Left lobe of liver (tissue), 2 donors: ENCODE measurements at regions not wholly inside any gene's neighbourhood (a gene's known extent, or its start where the extent isn't known, plus 50 kb on each side); places are given as distances from the start of the nearest gene placed in this dataset.
"Not testable (repeated sequence)": the region's sequence is repeated elsewhere in the genome, so short reads cannot be mapped to it uniquely, and the experiment has no call there.

Source experiments
- ATAC-seq: fragments of 200-7000 bp; cut with Tn5 transposase; one replicate; pipeline ENCODE4 v1.9.1; 2020; ENCODE audit warnings: mild to moderate bottlenecking, moderate library complexity
- DNase-seq: peaks from one replicate; pipeline ENCODE4 v3.0.0-alpha.2; 2020; ENCODE audit warnings: low spot score
- donor health status: DM: no; HTN: no; CAD: no; lungs with moderate emphysema.
- donor health status: DM: no; HTN: yes; CAD: no.

- ATAC-seq (no peak), DNase-seq (no peak)
Observed at GRCh38 chr2:149687052-149687427, 99.5 kb upstream of the MMADHC start.

GRCh38 chr2:149686136-149687051 is 98.8 kb upstream of the MMADHC start:
- no peak for ATAC-seq
- DNase-seq = no peak

GRCh38 chr2:149685401-149685800 is 97.8 kb upstream of the MMADHC start:
- not testable (repeated sequence) for ATAC-seq, DNase-seq

- ATAC-seq = no peak
Observed at GRCh38 chr2:149679286-149679685, 91.7 kb upstream of the MMADHC start.

GRCh38 chr2:149677416-149677815 is 89.8 kb upstream of the MMADHC start:
- DNase-seq (no peak), ATAC-seq (no peak)

More at GRCh38 chr2:149679286-149679685, 91.7 kb upstream of the MMADHC start:
- no peak for DNase-seq

GRCh38 chr2:149670086-149670485 is 82.5 kb upstream of the MMADHC start:
- no peak for DNase-seq
- no peak for ATAC-seq

GRCh38 chr2:149666809-149667320 is 79.3 kb upstream of the MMADHC start:
- no peak for DNase-seq
- ATAC-seq = no peak

- DNase-seq = no peak
- no peak for ATAC-seq
Observed at GRCh38 chr2:149664896-149665295, 77.3 kb upstream of the MMADHC start.

- ATAC-seq (no peak), DNase-seq (no peak)
Observed at GRCh38 chr2:149662556-149662955, 75.0 kb upstream of the MMADHC start.

GRCh38 chr2:149661844-149662243 is 74.3 kb upstream of the MMADHC start:
- DNase-seq = no peak
- ATAC-seq = peak; percentile 69

GRCh38 chr2:149658553-149658952 is 71.0 kb upstream of the MMADHC start:
- DNase-seq (no peak), ATAC-seq (no peak)

GRCh38 chr2:149657401-149658040 is 69.9 kb upstream of the MMADHC start:
- DNase-seq (no peak), ATAC-seq (no peak)

GRCh38 chr2:149656996-149657395 is 69.4 kb upstream of the MMADHC start:
- no peak for DNase-seq
- no peak for ATAC-seq

- no peak for DNase-seq
- ATAC-seq = peak; percentile 37
Observed at GRCh38 chr2:149653831-149654445, 66.4 kb upstream of the MMADHC start.

- DNase-seq = no peak
- ATAC-seq = no peak
Observed at GRCh38 chr2:149652926-149653325, 65.4 kb upstream of the MMADHC start.

GRCh38 chr2:149652526-149652925 is 65.0 kb upstream of the MMADHC start:
- ATAC-seq (no peak), DNase-seq (no peak)

- ATAC-seq = peak; percentile 92
- DNase-seq = peak; percentile 76
Observed at GRCh38 chr2:149651229-149651628, 63.7 kb upstream of the MMADHC start.

GRCh38 chr2:149650006-149650405 is 62.4 kb upstream of the MMADHC start:
- ATAC-seq (no peak), DNase-seq (no peak)

GRCh38 chr2:149648282-149649030 is 60.9 kb upstream of the MMADHC start:
- no peak for DNase-seq
- ATAC-seq = peak; percentile 16

GRCh38 chr2:149645391-149645790 is 57.8 kb upstream of the MMADHC start:
- ATAC-seq (no peak), DNase-seq (no peak)
